Kasumi-1 (cell line): ENCODE measurements at regions not wholly inside any gene's neighbourhood (a gene's known extent, or its start where the extent isn't known, plus 50 kb on each side); places are given as distances from the start of the nearest gene placed in this dataset.

Experiments
- DNase-seq, 2 experiments: peaks; one replicate each; lab custom pipeline; 2025; lab: John Stamatoyannopoulos, UW

GRCh38 chr3:59545374-59545773 is 495.5 kb upstream of the CFAP20DC start:
- no peak for DNase-seq

- peak; percentile 14 to 22 for DNase-seq
Observed at GRCh38 chr3:59542276-59542675, 492.5 kb upstream of the CFAP20DC start.

GRCh38 chr3:59540696-59541095 is 490.9 kb upstream of the CFAP20DC start:
- DNase-seq, result no peak

GRCh38 chr3:59540241-59540640 is 490.4 kb upstream of the CFAP20DC start:
- DNase-seq, result no peak

GRCh38 chr3:59538753-59539432 is 489.1 kb upstream of the CFAP20DC start:
- DNase-seq, result no peak

GRCh38 chr3:59535791-59536221 is 486.0 kb upstream of the CFAP20DC start:
- DNase-seq, result no peak

- no peak for DNase-seq
Observed at GRCh38 chr3:59531994-59532393, 482.2 kb upstream of the CFAP20DC start.

GRCh38 chr3:59531066-59531745 is 481.4 kb upstream of the CFAP20DC start:
- DNase-seq, result no peak

- DNase-seq, result no peak
Observed at GRCh38 chr3:59528251-59528650, 478.4 kb upstream of the CFAP20DC start.

- no peak for DNase-seq
Observed at GRCh38 chr3:59527493-59527892, 477.7 kb upstream of the CFAP20DC start.

GRCh38 chr3:59526999-59527398 is 477.2 kb upstream of the CFAP20DC start:
- no peak for DNase-seq

- no peak for DNase-seq
Observed at GRCh38 chr3:59522550-59522949, 472.7 kb upstream of the CFAP20DC start.

- DNase-seq, result no peak
Observed at GRCh38 chr3:59519094-59519493, 469.3 kb upstream of the CFAP20DC start.

GRCh38 chr3:59518283-59519055 is 468.6 kb upstream of the CFAP20DC start:
- no peak for DNase-seq

- no peak for DNase-seq
Observed at GRCh38 chr3:59517388-59517787, 467.6 kb upstream of the CFAP20DC start.

- no peak for DNase-seq
Observed at GRCh38 chr3:59515966-59516365, 466.1 kb upstream of the CFAP20DC start.

GRCh38 chr3:59514865-59515482 is 465.1 kb upstream of the CFAP20DC start:
- no peak for DNase-seq

- DNase-seq, result no peak
Observed at GRCh38 chr3:59513570-59513969, 463.7 kb upstream of the CFAP20DC start.

- no peak for DNase-seq
Observed at GRCh38 chr3:59512066-59512465, 462.2 kb upstream of the CFAP20DC start.

- no peak for DNase-seq
Observed at GRCh38 chr3:59510576-59510975, 460.8 kb upstream of the CFAP20DC start.

GRCh38 chr3:59508273-59508672 is 458.4 kb upstream of the CFAP20DC start:
- no peak for DNase-seq

- DNase-seq, result no peak
Observed at GRCh38 chr3:59506191-59506590, 456.4 kb upstream of the CFAP20DC start.

- no peak for DNase-seq
Observed at GRCh38 chr3:59503441-59503840, 453.6 kb upstream of the CFAP20DC start.
